Astrocyte of the spinal cord (primary cell): ENCODE measurements at regions not wholly inside any gene's neighbourhood (a gene's known extent, or its start where the extent isn't known, plus 50 kb on each side); places are given as distances from the start of the nearest gene placed in this dataset.
"Not testable (repeated sequence)": the region's sequence is repeated elsewhere in the genome, so short reads cannot be mapped to it uniquely, and the experiment has no call there.

Experiments used
- DNase-seq: peaks from one replicate; pipeline ENCODE4 v3.0.0; 2011; ENCODE audit warnings: low read depth, low spot score
- H3K4me3 ChIP-seq: 2 replicates; pipeline ENCODE4 v1.5.1; 2011; ENCODE audit warnings: low read depth, mild to moderate bottlenecking, low read length, moderate library complexity
- CTCF ChIP-seq: IDR thresholded peaks from 2 replicates; pipeline ENCODE4 v1.5.1; 2012; ENCODE audit warnings: low read depth, mild to moderate bottlenecking, low read length, inconsistent platforms
- in situ Hi-C: cut with HindIII; loops from 2 replicates; pipeline ENCODE4 v1.10.0; 2017; ENCODE audit warnings: low sequenced_read_pairs

DNA sequence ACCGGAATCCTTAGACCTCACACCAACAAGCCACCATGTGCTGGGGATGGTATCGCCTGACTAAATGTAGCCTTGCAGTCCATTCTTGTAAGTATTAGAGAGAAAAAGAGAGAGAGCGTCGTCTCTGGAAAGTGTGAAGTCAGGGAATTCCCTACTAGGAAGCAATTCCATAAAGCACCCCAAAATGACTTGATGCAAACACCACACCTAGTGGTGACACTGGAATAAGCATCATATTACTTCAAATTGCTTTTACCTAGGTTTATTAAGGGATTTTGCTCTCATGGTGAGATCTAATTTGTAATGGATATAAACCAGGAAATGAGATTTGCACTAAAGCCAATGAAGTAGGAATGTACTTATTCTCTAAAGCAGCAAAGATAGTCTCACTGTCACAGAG, 111.4 kb upstream of the METTL9 start:
- in situ Hi-C loops, H3K4me3 ChIP-seq, DNase-seq: not testable (repeated sequence)

GRCh38 chr16:21499046-21499445, 100.3 kb upstream of the METTL9 start:
- DNase-seq, H3K4me3 ChIP-seq, in situ Hi-C loops: not testable (repeated sequence)

- in situ Hi-C loops = not testable (repeated sequence)
- peak; percentile 44 for DNase-seq
- peak overlapping the region; percentile 68 for H3K4me3 ChIP-seq
Measured at GRCh38 chr16:21501223-21501868, 98.0 kb upstream of the METTL9 start.

DNA sequence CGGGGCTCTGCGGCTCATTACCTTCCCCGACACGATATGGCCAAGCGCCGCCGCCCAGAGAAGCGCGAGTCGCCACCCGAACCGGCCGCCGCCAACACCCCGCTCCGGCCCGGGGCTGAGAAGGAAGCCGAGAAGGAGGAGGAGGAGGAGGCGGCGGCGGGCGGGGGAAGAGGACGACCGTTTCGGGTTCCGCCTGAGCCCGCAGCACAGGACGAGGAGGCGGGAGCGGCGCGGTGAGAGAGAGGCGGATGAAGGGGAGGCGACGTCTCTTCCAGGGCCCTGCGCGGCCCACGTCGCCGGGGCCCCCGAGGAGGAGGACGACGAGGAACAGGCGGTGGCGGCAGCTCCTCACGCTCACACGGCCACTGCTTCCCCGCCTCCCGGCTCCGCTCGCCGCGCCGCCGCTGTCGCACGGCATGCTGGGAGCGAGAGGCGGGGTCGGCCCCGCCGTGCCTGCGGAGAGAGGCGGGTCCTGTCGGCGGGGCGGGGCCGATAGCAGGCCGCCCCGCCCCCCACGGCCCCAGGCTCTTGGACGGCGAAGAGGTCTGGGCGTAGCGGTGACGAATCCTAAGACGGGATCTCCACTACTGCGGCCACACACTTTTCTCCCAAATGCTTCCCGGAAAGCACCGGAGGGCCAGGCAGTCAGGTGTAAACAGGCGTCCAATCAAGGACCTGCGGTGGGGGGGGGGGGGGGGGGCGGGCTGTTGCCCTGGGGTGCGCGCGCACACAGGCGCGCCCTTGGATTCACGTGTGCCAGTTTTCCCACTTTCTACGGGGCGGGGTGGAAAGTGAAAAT, 97.3 kb upstream of the METTL9 start:
- no peak for TF ChIP-seq CTCF
- peak overlapping the region; percentile 68 for H3K4me3 ChIP-seq
- in situ Hi-C loops = no loop called here
- peak; percentile 97 for DNase-seq

GRCh38 chr16:21503574-21503920, 95.8 kb upstream of the METTL9 start:
- in situ Hi-C loops, H3K4me3 ChIP-seq, DNase-seq: not testable (repeated sequence)

DNA sequence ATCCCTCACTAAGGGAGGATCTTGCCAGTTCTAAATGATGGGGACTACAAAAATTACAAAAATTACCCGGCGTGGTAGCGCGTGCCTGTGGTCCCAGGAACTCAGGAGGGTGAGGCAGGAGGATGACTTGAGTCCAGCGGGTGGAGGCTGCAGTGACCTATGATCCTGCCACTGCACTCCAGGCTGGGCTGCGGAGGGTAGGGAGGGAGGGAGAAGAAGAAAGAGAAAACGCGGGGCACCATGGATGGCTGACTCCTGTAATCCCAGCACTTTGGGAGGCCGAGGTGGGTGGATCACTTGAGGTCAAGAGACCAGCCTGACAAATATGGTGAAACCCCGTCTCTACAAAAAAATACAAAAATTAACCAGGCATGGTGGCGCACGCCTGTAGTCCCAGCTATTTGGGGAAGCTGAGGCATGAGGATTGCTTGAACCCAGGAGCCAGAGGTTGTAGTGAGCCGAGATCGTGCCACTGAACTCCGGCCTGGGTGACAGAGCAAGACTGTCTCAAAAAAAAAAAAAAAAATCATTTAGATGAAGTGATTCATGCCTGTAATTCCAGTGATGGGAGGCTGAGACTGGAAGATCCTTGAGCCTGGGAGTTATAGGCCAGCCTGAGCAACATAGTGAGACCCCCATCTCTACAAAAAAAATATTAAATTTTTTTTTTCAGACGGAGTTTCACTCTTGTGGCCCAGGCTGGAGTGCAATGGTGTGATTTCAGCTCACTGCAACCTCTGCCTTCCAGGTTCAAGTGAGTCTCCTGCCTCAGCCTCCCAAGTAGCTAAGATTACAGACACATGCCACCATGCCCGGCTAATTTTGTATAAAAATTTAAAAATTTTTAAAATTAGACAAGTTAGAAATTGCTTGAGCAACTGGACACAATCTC, 95.2 kb upstream of the METTL9 start:
- in situ Hi-C loops, DNase-seq, H3K4me3 ChIP-seq: not testable (repeated sequence)

GRCh38 chr16:21505751-21506520, 93.4 kb upstream of the METTL9 start:
- H3K4me3 ChIP-seq, in situ Hi-C loops, DNase-seq: not testable (repeated sequence)

GRCh38 chr16:21506857-21507456, 92.4 kb upstream of the METTL9 start:
- H3K4me3 ChIP-seq, DNase-seq, in situ Hi-C loops: not testable (repeated sequence)

- DNase-seq, in situ Hi-C loops, H3K4me3 ChIP-seq: not testable (repeated sequence)
Measured at GRCh38 chr16:21507631-21508305, 91.6 kb upstream of the METTL9 start.

GRCh38 chr16:21508661-21509436, 90.5 kb upstream of the METTL9 start:
- DNase-seq, H3K4me3 ChIP-seq, in situ Hi-C loops: not testable (repeated sequence)

DNA sequence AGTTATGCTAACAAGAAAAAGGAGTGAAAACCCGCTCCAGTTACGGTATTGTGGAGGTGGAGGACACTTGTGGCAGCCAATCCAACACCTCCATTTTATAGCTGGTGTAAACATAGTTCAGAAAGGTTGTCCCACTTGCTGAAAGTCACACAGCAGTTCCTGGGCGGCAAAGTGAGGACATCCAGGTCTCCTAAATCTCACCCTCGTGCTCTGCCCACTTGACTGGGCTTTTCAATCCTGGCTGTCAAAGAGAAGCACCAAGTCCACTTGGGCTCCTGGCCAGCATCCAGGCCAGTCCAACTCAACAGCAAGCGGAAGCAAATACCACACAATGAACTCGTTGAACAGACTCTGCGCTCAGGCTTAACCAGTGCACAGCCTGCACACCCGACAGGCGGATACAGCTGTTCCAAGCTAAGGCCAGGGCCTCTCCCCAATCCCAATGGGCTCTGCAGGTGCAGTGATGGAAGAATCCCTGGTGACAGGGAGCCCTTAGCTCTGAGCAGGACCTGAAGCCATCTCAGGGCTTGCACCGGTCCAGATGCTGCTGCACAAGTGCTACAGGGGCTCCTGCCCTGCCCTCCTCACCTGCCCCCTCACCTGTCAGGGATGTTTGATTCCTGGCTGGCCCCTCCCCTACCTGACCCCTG, 89.8 kb upstream of the METTL9 start:
- in situ Hi-C loops, DNase-seq: not testable (repeated sequence)

GRCh38 chr16:21510869-21511255, 88.5 kb upstream of the METTL9 start:
- in situ Hi-C loops, DNase-seq, H3K4me3 ChIP-seq: not testable (repeated sequence)

More for the DNA sequence above, 89.8 kb upstream of the METTL9 start:
- H3K4me3 ChIP-seq = not testable (repeated sequence)

- peak; percentile 58 for DNase-seq
- in situ Hi-C loops, H3K4me3 ChIP-seq: not testable (repeated sequence)
Measured at GRCh38 chr16:21511315-21512210, 87.8 kb upstream of the METTL9 start.
